ENCODE measurements at regions not wholly inside any gene's neighbourhood (a gene's known extent, or its start where the extent isn't known, plus 50 kb on each side); places are given as distances from the start of the nearest gene placed in this dataset.

GRCh38 chr18:38009320-38009719 lies 443.7 kb upstream of the CELF4 start:
- DNase-seq (ENCODE audit: low read depth): no peak
- TF ChIP-seq CTCF (IDR thresholded peaks at IDR 0.05; ENCODE audit: insufficient read depth, low read depth, low read length): no peak
- no peak overlapping the region for H3K4me3 ChIP-seq (ENCODE audit: low read depth, low read length)

GRCh38 chr18:38007676-38008330 lies 442.2 kb upstream of the CELF4 start:
- DNase-seq (ENCODE audit: low read depth): no peak
- H3K4me3 ChIP-seq (ENCODE audit: low read depth, low read length): no peak overlapping the region
- no peak for TF ChIP-seq CTCF (IDR thresholded peaks at IDR 0.05; ENCODE audit: insufficient read depth, low read depth, low read length)

- no peak for DNase-seq (ENCODE audit: low read depth)
- TF ChIP-seq CTCF (IDR thresholded peaks at IDR 0.05; ENCODE audit: insufficient read depth, low read depth, low read length): no peak
- H3K4me3 ChIP-seq (ENCODE audit: low read depth, low read length): no peak overlapping the region
Measured at GRCh38 chr18:38007026-38007425, 441.4 kb upstream of the CELF4 start.

- no peak overlapping the region for H3K4me3 ChIP-seq (ENCODE audit: low read depth, low read length)
- TF ChIP-seq CTCF (IDR thresholded peaks at IDR 0.05; ENCODE audit: insufficient read depth, low read depth, low read length): no peak
- DNase-seq (ENCODE audit: low read depth): no peak
Measured at GRCh38 chr18:38006541-38006940, 440.9 kb upstream of the CELF4 start.

- H3K4me3 ChIP-seq (ENCODE audit: low read depth, low read length): no peak overlapping the region
- DNase-seq (ENCODE audit: low read depth): no peak
- TF ChIP-seq CTCF (IDR thresholded peaks at IDR 0.05; ENCODE audit: insufficient read depth, low read depth, low read length): no peak
Measured at GRCh38 chr18:37997695-37998094, 432.1 kb upstream of the CELF4 start.

- no peak overlapping the region for H3K4me3 ChIP-seq (ENCODE audit: low read depth, low read length)
- DNase-seq (ENCODE audit: low read depth): no peak
- TF ChIP-seq CTCF (IDR thresholded peaks at IDR 0.05; ENCODE audit: insufficient read depth, low read depth, low read length): no peak
Measured at GRCh38 chr18:37987901-37988300, 422.3 kb upstream of the CELF4 start.

GRCh38 chr18:37986665-37987064 lies 421.1 kb upstream of the CELF4 start:
- no peak overlapping the region for H3K4me3 ChIP-seq (ENCODE audit: low read depth, low read length)
- no peak for TF ChIP-seq CTCF (IDR thresholded peaks at IDR 0.05; ENCODE audit: insufficient read depth, low read depth, low read length)
- DNase-seq (ENCODE audit: low read depth): no peak

All from fibroblast of villous mesenchyme (primary cell).